NB4 (cell line): ENCODE measurements at regions not wholly inside any gene's neighbourhood (a gene's known extent, or its start where the extent isn't known, plus 50 kb on each side); places are given as distances from the start of the nearest gene placed in this dataset.

Experiments used
- MYC ChIP-seq: IDR thresholded peaks from 2 replicates; pipeline ENCODE4 v1.6.1; 2011; ENCODE audit warnings: low read depth, low read length
- POLR2A ChIP-seq: IDR thresholded peaks from 2 replicates; pipeline ENCODE4 v1.6.1; 2011; ENCODE audit warnings: mild to moderate bottlenecking; ENCODE audit not compliant: insufficient read length; ENCODE audit errors: extremely low read depth
- TF ChIP-seq, protein P1 (sequence below): IDR thresholded peaks from one replicate; pipeline ENCODE4 v1.5.1; 2012; ENCODE audit warnings: low read depth, low read length
- TF ChIP-seq, protein P2 (sequence below): IDR thresholded peaks from 2 replicates; pipeline ENCODE4 v1.6.1; 2011; ENCODE audit warnings: low read depth, low read length

DNA sequence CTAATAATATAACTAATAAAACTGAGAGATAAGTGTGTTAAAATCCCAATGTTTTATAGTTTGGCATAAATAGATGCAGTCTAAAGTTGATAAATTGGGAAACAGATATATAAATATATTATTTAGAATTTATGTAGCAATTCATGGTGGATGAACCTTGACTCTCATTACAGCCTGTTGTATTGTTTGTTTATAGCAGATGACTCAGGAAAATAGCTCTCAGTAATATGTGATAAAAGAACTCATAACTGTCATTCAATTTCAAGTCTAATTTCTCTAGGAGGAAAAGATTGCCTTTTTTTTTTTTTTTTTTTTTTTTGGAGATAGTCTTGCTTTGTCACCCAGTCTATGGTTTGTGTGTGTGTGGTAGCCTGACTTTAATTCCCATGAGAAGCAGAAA, 603.2 kb upstream of the PKN2 start:
- TF ChIP-seq, protein P1, sequence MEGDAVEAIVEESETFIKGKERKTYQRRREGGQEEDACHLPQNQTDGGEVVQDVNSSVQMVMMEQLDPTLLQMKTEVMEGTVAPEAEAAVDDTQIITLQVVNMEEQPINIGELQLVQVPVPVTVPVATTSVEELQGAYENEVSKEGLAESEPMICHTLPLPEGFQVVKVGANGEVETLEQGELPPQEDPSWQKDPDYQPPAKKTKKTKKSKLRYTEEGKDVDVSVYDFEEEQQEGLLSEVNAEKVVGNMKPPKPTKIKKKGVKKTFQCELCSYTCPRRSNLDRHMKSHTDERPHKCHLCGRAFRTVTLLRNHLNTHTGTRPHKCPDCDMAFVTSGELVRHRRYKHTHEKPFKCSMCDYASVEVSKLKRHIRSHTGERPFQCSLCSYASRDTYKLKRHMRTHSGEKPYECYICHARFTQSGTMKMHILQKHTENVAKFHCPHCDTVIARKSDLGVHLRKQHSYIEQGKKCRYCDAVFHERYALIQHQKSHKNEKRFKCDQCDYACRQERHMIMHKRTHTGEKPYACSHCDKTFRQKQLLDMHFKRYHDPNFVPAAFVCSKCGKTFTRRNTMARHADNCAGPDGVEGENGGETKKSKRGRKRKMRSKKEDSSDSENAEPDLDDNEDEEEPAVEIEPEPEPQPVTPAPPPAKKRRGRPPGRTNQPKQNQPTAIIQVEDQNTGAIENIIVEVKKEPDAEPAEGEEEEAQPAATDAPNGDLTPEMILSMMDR = no peak
- TF ChIP-seq, protein P2, sequence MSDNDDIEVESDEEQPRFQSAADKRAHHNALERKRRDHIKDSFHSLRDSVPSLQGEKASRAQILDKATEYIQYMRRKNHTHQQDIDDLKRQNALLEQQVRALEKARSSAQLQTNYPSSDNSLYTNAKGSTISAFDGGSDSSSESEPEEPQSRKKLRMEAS = no peak
- TF ChIP-seq POLR2A = no peak
- no peak for TF ChIP-seq MYC
